ENCODE measurements at regions not wholly inside any gene's neighbourhood (a gene's known extent, or its start where the extent isn't known, plus 50 kb on each side); places are given as distances from the start of the nearest gene placed in this dataset.

DNA sequence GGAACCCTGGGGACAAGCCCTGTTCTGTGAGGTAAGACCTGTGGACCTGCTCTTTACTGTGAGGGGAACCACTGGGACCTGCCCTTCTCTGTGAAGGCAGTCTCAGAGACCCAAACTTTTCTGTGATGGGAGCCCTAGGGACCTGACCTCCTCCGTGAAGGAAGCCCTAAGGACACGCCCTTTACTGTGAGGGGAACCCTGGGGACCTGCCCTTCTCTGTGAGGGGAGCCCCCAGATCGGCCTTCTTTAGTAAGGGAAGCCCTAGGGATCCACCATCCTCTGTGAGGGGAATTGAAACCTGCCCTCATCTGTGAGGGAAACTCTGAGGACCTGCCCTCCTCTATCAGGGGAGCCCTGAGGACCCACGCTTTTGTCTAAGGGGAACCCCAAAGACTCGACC lies 343.5 kb downstream of the UQCRFS1 start:
- TF ChIP-seq, protein P1, sequence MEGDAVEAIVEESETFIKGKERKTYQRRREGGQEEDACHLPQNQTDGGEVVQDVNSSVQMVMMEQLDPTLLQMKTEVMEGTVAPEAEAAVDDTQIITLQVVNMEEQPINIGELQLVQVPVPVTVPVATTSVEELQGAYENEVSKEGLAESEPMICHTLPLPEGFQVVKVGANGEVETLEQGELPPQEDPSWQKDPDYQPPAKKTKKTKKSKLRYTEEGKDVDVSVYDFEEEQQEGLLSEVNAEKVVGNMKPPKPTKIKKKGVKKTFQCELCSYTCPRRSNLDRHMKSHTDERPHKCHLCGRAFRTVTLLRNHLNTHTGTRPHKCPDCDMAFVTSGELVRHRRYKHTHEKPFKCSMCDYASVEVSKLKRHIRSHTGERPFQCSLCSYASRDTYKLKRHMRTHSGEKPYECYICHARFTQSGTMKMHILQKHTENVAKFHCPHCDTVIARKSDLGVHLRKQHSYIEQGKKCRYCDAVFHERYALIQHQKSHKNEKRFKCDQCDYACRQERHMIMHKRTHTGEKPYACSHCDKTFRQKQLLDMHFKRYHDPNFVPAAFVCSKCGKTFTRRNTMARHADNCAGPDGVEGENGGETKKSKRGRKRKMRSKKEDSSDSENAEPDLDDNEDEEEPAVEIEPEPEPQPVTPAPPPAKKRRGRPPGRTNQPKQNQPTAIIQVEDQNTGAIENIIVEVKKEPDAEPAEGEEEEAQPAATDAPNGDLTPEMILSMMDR (IDR thresholded peaks at IDR 0.05; ENCODE audit: low read depth, low read length) = no peak
- no peak for DNase-seq (ENCODE audit: extremely low read depth, low read depth)

DNA sequence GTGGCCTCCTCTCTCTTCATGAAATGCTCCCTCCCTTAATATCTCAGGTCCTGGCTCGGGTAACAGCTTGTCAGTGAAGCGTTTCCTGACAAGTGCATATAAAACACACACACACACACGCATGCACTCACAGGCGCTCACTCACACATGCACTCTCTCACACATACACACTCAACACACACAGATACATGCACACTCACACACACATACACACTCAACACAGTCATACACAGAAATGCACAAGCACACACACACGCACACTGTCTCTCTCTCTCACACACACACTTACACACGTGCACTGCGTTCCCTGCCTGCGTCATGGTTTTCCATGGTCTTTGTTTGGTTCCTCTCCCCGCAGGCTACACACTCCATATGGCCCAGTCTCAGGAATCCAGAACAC lies 344.1 kb downstream of the UQCRFS1 start:
- no peak for DNase-seq (ENCODE audit: extremely low read depth, low read depth)
- TF ChIP-seq, protein P1 (IDR thresholded peaks at IDR 0.05; ENCODE audit: low read depth, low read length) = no peak

DNA sequence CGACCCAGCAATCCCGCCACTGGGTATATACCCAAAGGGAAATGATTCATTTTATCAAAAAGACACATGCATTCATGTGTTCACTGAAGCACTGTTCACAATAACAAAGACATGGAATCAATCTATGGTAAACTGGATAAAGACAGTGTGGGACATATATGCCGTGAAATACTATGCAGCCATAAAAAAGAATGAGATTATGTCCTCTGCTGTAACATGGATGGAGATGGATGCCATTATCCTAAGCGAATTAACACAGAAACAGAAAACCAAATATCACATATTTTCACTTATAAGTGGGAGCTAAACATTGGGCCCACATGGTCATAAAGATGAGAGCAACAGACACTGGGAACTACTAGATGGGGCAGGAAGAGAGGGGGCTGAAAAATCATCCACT lies 345.0 kb downstream of the UQCRFS1 start:
- DNase-seq (ENCODE audit: extremely low read depth, low read depth) = no peak
- TF ChIP-seq, protein P1 (IDR thresholded peaks at IDR 0.05; ENCODE audit: low read depth, low read length) = no peak

DNA sequence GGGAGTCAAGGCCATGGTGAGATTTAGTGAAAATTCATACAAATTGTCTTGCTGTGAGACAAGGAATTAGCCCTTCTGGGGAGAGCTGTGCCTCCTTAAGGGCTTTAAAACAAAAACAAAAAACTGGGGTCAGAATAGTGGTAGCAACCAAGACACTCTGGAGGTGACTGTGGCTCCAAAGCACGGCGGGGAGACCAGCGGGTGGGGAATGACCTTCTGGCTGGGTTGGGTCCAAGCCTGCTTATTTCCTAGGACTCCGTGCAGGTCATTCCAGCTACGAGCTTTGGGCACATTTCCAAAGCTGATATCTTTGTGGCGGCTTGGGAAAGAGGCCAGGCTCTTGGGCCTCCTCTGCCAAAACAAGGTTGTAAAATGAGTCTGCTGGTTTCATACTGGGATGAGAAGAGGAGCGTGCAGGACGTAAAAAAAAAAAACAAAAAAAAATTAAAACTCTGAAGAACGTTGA lies 348.3 kb downstream of the UQCRFS1 start:
- DNase-seq (ENCODE audit: extremely low read depth, low read depth) = no peak
- TF ChIP-seq, protein P1 (IDR thresholded peaks at IDR 0.05; ENCODE audit: low read depth, low read length) = no peak

DNA sequence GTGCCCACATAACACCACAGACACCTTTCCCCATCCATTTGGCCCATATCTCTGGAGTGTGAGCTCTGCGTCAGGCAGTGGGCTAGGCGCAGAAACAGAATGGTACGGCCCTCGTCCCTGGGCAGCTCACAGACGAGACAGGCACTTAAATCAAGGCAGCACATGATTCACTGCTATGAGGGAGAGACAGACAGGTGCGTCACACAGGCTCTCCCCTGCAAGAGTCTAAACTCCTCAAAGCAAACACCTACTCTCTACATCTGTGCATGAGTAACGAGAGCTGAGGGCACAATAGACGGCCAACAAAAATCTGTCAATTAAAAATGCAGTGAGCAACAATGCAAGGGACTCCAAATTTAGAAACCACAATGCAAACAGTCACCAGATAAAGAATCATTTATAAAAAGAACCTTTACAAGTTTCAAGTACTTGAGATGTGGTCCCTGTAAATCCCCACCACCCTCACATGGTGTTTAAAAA lies 348.9 kb downstream of the UQCRFS1 start:
- DNase-seq (ENCODE audit: extremely low read depth, low read depth) = no peak
- TF ChIP-seq, protein P1 (IDR thresholded peaks at IDR 0.05; ENCODE audit: low read depth, low read length) = no peak

DNA sequence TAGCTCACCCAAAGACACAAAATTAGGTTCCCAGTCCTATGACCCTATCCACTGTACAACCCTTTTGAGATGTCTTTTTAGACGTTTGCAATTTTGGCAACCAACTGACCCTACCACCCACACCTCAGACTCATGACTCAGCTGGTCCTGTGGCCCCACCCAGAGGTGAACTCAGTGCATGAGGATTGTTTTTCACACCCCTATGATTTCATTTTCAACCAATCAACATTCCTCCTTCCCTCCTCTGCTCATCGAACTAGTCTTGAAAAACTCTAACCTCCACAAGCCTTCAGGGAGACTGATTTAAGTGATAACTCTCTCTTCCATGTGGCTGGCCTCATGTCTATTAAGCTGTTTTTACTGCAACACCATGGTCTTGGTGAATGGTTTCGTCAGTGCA lies 350.7 kb downstream of the UQCRFS1 start:
- TF ChIP-seq, protein P1 (IDR thresholded peaks at IDR 0.05; ENCODE audit: low read depth, low read length) = no peak
- DNase-seq (ENCODE audit: extremely low read depth, low read depth) = no peak

DNA sequence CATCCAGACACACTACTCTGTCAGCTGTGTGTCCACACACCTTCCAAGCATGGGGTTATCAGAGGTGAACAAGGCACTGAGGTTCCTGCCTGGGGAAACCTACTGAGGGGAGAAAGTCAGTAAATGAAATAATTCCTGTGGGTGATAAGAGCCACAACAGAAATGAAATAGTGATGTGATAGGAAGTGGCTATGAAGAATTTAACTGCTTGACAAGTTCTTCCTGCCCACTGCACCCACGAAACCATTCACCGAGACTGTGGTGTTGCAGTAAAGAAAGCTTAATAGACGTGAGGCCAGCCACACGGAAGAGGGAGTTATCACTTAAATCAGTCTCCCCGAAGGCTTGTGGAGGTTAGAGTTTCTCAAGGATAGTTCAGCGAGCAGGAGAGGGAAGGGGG lies 353.1 kb downstream of the UQCRFS1 start:
- no peak for DNase-seq (ENCODE audit: extremely low read depth, low read depth)
- TF ChIP-seq, protein P1 (IDR thresholded peaks at IDR 0.05; ENCODE audit: low read depth, low read length) = no peak

Measured in AG09319 (cell line).